GM23338 (cell line): ENCODE measurements at regions not wholly inside any gene's neighbourhood (a gene's known extent, or its start where the extent isn't known, plus 50 kb on each side); places are given as distances from the start of the nearest gene placed in this dataset.

ENCODE experiments used
- CREB1 ChIP-seq: fragments of 250-450 bp; sonication (Bioruptor Pico); IDR thresholded peaks from 2 replicates; pipeline ENCODE4 v1.5.0; 2020; ENCODE audit warnings: low read depth, mild to moderate bottlenecking, moderate library complexity
- CTCF ChIP-seq, 2 experiments: fragments of 200-600 bp in 1 of 2; sonication (generic) in 1 of 2; conservative IDR thresholded peaks; 2 replicates each; pipeline versions ENCODE4 v1.5.1 to v1.6.1; 2016 to 2017; ENCODE audit warnings: antibody characterized with exemption in 2 of 2, low read depth in 2 of 2, mild to moderate bottlenecking in 2 of 2, moderate library complexity in 1 of 2
- ETS1 ChIP-seq: IDR thresholded peaks from 2 replicates; pipeline ENCODE4 v1.6.1; 2016; ENCODE audit warnings: antibody characterized with exemption
- EZH2 ChIP-seq: fragments of 200-600 bp; sonication (generic); IDR thresholded peaks from one replicate; pipeline ENCODE4 v1.8.0; 2017; ENCODE audit warnings: antibody characterized with exemption, mild to moderate bottlenecking, low read depth; ENCODE audit not compliant: unreplicated experiment
- EZH2phosphoT487 ChIP-seq: fragments of 200-600 bp; sonication (generic); IDR thresholded peaks from one replicate; pipeline ENCODE4 v1.8.1; 2018; ENCODE audit warnings: antibody characterized with exemption; ENCODE audit not compliant: unreplicated experiment
- JUNB ChIP-seq: IDR thresholded peaks from one replicate; pipeline ENCODE4 v1.6.1; 2016; ENCODE audit warnings: antibody characterized with exemption; ENCODE audit not compliant: unreplicated experiment
- NANOG ChIP-seq: IDR thresholded peaks from 2 replicates; pipeline ENCODE4 v1.6.1; 2016; ENCODE audit warnings: antibody characterized with exemption, borderline replicate concordance
- POLR2AphosphoS5 ChIP-seq: IDR thresholded peaks from 2 replicates; pipeline ENCODE4 v1.6.1; 2016; ENCODE audit warnings: antibody characterized with exemption, low read depth
- STAT1 ChIP-seq: IDR thresholded peaks from one replicate; pipeline ENCODE4 v1.6.1; 2016; ENCODE audit warnings: antibody characterized with exemption; ENCODE audit not compliant: unreplicated experiment
- ZNF331 ChIP-seq: fragments of 250-450 bp; sonication (Bioruptor Pico); IDR thresholded peaks from 2 replicates; pipeline ENCODE4 v1.5.0; 2020; ENCODE audit warnings: low read depth, mild to moderate bottlenecking, moderate library complexity
- TF ChIP-seq, protein P1 (sequence below): IDR thresholded peaks from one replicate; pipeline ENCODE4 v1.6.1; 2018; ENCODE audit warnings: antibody characterized with exemption; ENCODE audit not compliant: unreplicated experiment
- TF ChIP-seq, protein P2 (sequence below): fragments of 250-450 bp; sonication (Bioruptor Pico); IDR thresholded peaks from 2 replicates; pipeline ENCODE4 v1.5.0; 2020; ENCODE audit warnings: mild to moderate bottlenecking, moderate library complexity

DNA sequence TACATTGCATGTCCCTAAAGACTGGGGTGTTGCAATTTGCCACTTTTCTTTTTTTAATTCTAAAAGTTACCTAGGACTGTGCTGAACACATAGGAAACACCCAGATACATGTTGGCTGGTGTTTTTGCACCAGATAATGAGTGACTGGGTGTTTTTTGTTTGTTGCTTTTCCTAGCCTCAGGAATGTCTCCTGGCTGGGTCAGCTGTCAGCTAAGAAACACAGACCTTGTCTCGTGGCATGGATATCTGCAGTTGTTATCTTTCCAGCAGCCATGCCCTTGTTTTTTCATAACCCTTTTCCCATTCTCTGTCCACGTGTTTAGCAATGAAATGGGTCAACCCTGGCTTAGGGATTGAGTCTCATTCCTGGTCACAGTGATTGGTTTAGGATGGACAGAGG lies 433.9 kb upstream of the ZMIZ1 start:
- TF ChIP-seq EZH2phosphoT487 = no peak
- TF ChIP-seq EZH2 = no peak
- no peak for TF ChIP-seq CTCF (conservative IDR thresholded peaks at IDR 0.05; ENCODE audit: low read depth in 2 of 2)
- TF ChIP-seq JUNB = no peak
- no peak for TF ChIP-seq STAT1
- TF ChIP-seq NANOG = no peak
- no peak for TF ChIP-seq POLR2AphosphoS5
- TF ChIP-seq, protein P1, sequence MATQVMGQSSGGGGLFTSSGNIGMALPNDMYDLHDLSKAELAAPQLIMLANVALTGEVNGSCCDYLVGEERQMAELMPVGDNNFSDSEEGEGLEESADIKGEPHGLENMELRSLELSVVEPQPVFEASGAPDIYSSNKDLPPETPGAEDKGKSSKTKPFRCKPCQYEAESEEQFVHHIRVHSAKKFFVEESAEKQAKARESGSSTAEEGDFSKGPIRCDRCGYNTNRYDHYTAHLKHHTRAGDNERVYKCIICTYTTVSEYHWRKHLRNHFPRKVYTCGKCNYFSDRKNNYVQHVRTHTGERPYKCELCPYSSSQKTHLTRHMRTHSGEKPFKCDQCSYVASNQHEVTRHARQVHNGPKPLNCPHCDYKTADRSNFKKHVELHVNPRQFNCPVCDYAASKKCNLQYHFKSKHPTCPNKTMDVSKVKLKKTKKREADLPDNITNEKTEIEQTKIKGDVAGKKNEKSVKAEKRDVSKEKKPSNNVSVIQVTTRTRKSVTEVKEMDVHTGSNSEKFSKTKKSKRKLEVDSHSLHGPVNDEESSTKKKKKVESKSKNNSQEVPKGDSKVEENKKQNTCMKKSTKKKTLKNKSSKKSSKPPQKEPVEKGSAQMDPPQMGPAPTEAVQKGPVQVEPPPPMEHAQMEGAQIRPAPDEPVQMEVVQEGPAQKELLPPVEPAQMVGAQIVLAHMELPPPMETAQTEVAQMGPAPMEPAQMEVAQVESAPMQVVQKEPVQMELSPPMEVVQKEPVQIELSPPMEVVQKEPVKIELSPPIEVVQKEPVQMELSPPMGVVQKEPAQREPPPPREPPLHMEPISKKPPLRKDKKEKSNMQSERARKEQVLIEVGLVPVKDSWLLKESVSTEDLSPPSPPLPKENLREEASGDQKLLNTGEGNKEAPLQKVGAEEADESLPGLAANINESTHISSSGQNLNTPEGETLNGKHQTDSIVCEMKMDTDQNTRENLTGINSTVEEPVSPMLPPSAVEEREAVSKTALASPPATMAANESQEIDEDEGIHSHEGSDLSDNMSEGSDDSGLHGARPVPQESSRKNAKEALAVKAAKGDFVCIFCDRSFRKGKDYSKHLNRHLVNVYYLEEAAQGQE = no peak
- TF ChIP-seq CREB1 (CRISPR knock-in tag) = no peak
- no peak for TF ChIP-seq ZNF331
- no peak for TF ChIP-seq ETS1
- TF ChIP-seq, protein P2, sequence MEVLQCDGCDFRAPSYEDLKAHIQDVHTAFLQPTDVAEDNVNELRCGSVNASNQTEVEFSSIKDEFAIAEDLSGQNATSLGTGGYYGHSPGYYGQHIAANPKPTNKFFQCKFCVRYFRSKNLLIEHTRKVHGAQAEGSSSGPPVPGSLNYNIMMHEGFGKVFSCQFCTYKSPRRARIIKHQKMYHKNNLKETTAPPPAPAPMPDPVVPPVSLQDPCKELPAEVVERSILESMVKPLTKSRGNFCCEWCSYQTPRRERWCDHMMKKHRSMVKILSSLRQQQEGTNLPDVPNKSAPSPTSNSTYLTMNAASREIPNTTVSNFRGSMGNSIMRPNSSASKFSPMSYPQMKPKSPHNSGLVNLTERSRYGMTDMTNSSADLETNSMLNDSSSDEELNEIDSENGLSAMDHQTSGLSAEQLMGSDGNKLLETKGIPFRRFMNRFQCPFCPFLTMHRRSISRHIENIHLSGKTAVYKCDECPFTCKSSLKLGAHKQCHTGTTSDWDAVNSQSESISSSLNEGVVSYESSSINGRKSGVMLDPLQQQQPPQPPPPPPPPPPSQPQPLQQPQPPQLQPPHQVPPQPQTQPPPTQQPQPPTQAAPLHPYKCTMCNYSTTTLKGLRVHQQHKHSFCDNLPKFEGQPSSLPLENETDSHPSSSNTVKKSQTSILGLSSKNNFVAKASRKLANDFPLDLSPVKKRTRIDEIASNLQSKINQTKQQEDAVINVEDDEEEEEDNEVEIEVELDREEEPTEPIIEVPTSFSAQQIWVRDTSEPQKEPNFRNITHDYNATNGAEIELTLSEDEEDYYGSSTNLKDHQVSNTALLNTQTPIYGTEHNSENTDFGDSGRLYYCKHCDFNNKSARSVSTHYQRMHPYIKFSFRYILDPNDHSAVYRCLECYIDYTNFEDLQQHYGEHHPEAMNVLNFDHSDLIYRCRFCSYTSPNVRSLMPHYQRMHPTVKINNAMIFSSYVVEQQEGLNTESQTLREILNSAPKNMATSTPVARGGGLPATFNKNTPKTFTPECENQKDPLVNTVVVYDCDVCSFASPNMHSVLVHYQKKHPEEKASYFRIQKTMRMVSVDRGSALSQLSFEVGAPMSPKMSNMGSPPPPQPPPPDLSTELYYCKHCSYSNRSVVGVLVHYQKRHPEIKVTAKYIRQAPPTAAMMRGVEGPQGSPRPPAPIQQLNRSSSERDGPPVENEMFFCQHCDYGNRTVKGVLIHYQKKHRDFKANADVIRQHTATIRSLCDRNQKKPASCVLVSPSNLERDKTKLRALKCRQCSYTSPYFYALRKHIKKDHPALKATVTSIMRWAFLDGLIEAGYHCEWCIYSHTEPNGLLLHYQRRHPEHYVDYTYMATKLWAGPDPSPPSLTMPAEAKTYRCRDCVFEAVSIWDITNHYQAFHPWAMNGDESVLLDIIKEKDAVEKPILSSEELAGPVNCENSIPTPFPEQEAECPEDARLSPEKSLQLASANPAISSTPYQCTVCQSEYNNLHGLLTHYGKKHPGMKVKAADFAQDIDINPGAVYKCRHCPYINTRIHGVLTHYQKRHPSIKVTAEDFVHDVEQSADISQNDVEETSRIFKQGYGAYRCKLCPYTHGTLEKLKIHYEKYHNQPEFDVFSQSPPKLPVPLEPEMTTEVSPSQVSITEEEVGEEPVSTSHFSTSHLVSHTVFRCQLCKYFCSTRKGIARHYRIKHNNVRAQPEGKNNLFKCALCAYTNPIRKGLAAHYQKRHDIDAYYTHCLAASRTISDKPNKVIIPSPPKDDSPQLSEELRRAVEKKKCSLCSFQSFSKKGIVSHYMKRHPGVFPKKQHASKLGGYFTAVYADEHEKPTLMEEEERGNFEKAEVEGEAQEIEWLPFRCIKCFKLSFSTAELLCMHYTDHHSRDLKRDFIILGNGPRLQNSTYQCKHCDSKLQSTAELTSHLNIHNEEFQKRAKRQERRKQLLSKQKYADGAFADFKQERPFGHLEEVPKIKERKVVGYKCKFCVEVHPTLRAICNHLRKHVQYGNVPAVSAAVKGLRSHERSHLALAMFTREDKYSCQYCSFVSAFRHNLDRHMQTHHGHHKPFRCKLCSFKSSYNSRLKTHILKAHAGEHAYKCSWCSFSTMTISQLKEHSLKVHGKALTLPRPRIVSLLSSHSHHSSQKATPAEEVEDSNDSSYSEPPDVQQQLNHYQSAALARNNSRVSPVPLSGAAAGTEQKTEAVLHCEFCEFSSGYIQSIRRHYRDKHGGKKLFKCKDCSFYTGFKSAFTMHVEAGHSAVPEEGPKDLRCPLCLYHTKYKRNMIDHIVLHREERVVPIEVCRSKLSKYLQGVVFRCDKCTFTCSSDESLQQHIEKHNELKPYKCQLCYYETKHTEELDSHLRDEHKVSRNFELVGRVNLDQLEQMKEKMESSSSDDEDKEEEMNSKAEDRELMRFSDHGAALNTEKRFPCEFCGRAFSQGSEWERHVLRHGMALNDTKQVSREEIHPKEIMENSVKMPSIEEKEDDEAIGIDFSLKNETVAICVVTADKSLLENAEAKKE = no peak
